Suprapubic skin (tissue), 4 donors: ENCODE measurements at regions not wholly inside any gene's neighbourhood (a gene's known extent, or its start where the extent isn't known, plus 50 kb on each side); places are given as distances from the start of the nearest gene placed in this dataset.

Experiments used
- CTCF ChIP-seq, 2 donors: fragments of 200-600 bp in 1 of 2; fragments of 450-650 bp in 1 of 2; sonication (generic) in 1 of 2; IDR thresholded peaks; one replicate each; pipeline ENCODE4 v1.5.1; 2016 to 2019; ENCODE audit warnings: antibody characterized with exemption in 2 of 2, mild to moderate bottlenecking in 1 of 2, moderate library complexity in 1 of 2
- EP300 ChIP-seq: sonication (generic); formaldehyde crosslinking; IDR thresholded peaks from one replicate; pipeline ENCODE4 v1.6.1; 2017; ENCODE audit warnings: antibody characterized with exemption
- POLR2A ChIP-seq, 2 donors: fragments of 450-650 bp; IDR thresholded peaks; one replicate each; pipeline ENCODE4 v1.6.1; 2017; ENCODE audit warnings: antibody characterized with exemption in 2 of 2, mild to moderate bottlenecking in 2 of 2, moderate library complexity in 2 of 2
- POLR2AphosphoS5 ChIP-seq, 3 donors: sonication (generic); formaldehyde crosslinking; IDR thresholded peaks; one replicate each; pipeline ENCODE4 v1.6.1; 2017; ENCODE audit warnings: antibody characterized with exemption in 3 of 3

- TF ChIP-seq CTCF (IDR thresholded peaks at IDR 0.05) (no peak), POLR2A (IDR thresholded peaks at IDR 0.05) (no peak), POLR2AphosphoS5 (IDR thresholded peaks at IDR 0.05) (no peak), EP300 (no peak)
Observed at GRCh38 chr11:134585666-134586610, 173.9 kb upstream of the B3GAT1 start.
